ENCODE measurements at regions not wholly inside any gene's neighbourhood (a gene's known extent, or its start where the extent isn't known, plus 50 kb on each side); places are given as distances from the start of the nearest gene placed in this dataset.

DNA sequence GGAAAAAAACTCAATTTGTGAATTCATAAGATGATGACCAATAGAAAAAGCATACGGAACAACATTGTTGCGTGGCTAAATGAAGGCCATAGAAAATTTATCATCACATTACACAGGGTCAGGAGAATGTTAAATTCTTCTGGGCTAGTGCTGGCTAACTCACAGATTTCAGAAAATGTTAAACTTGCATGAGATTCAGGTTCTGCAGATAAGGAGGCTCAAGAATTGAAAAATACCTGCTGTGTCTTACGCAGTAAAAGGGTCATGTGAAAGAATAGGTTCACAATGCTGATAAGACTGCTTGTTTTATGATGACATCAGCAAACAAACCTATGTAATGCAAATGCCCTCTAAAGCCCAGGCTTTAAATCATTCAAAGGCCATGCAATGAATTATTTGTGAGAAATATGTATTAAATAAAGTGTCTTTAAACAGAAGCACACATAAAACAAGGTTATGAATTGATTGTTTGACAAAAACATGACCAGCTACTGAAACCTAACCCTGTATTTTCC, 378.8 kb downstream of the USP25 start:
- DNase-seq (ENCODE audit: low spot score): no peak
- TF ChIP-seq, protein P1, sequence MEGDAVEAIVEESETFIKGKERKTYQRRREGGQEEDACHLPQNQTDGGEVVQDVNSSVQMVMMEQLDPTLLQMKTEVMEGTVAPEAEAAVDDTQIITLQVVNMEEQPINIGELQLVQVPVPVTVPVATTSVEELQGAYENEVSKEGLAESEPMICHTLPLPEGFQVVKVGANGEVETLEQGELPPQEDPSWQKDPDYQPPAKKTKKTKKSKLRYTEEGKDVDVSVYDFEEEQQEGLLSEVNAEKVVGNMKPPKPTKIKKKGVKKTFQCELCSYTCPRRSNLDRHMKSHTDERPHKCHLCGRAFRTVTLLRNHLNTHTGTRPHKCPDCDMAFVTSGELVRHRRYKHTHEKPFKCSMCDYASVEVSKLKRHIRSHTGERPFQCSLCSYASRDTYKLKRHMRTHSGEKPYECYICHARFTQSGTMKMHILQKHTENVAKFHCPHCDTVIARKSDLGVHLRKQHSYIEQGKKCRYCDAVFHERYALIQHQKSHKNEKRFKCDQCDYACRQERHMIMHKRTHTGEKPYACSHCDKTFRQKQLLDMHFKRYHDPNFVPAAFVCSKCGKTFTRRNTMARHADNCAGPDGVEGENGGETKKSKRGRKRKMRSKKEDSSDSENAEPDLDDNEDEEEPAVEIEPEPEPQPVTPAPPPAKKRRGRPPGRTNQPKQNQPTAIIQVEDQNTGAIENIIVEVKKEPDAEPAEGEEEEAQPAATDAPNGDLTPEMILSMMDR (IDR thresholded peaks at IDR 0.05; ENCODE audit: extremely low read depth, missing control alignments): no peak

DNA sequence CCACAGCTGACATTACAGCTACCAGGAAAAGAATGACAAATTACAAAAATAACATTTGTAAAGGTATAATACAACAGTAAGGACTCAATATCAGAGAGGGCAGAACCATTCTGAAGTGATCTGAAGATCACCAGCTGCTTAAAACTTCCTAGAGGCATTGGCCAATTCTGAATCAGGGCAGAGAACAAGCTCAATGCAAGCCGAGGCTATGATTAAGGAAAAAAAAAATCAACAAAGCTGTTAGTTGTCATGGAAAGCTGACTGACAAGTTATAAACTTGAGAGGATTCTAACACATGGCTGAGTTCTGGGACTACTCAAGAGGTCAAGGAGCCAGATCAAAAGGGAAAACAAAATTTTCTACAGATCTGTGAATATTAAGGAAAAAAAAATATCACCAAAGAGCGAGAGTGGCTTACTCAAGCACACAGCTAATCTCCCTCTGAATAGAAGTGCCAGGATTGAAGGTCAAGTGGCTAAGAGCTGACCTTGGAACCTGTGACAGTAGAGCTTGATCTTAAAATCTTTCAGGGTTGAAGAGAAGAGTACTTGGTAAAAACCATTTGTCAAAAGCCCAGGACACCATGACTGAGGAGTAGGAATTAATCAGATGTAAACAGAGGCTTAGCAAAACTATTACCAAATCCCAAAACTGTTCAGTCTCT, 383.4 kb downstream of the USP25 start:
- DNase-seq (ENCODE audit: low spot score): no peak
- TF ChIP-seq, protein P1 (IDR thresholded peaks at IDR 0.05; ENCODE audit: extremely low read depth, missing control alignments): no peak

DNA sequence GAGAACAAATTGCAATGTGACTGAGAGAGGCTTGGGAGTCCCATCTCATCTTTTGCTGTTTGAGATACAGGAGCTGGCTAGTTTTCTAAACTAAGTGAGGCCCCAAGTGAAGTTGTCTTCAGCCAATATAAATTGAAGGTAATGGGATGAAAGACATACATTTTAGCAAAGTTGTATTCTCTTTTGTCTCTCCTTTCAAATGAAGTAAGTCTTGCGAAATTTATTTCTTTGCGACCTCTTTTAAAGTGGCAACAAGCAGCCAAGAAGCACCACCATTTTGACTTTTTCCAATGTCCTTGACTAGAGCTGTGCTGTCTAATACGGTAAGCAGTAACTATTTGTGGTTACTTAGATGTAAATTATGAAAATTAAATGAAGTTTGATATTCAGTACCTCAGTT, 385.7 kb downstream of the USP25 start:
- no peak for DNase-seq (ENCODE audit: low spot score)
- TF ChIP-seq, protein P1 (IDR thresholded peaks at IDR 0.05; ENCODE audit: extremely low read depth, missing control alignments): no peak

GRCh38 chr21:16116069-16116468, 386.3 kb downstream of the USP25 start:
- no peak for DNase-seq (ENCODE audit: low spot score)
- TF ChIP-seq, protein P1 (IDR thresholded peaks at IDR 0.05; ENCODE audit: extremely low read depth, missing control alignments): no peak

DNA sequence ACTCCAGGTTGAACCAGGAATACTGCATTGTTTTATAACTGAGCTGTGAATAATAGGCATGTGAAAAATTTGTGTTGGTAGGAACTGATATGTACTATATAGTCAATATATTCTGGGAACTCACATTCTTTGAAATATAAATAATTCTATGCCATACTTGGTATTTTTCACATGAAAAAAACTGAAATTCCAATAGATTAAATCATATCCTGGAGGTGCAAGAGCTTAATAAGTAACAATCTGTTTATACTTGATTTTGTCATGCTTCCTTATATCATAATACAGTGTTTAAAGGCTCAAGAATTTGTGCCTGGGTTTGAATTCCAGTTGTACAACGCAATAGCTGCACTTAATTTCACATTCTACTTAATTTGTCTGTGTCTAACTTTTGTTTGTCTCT, 387.0 kb downstream of the USP25 start:
- TF ChIP-seq, protein P1 (IDR thresholded peaks at IDR 0.05; ENCODE audit: extremely low read depth, missing control alignments): no peak
- DNase-seq (ENCODE audit: low spot score): no peak

DNA sequence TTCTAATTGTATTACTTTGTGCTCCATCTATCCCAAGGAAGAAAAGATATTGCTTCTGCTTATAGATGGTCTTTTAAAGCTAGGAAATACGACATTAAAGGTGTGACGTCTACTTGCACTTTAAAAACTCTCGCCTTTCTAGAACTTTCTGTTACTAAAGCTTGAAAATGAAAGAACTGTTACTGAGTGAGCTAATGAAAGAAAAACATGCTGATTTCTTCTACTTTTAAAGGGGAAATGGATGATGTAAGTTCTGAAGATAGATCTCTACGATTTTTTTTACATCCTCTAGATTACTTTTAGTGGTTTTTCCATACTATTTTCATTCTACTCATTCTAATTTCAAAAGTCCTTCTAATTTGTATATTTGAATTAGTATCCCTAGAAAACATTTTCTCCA, 387.5 kb downstream of the USP25 start:
- TF ChIP-seq, protein P1 (IDR thresholded peaks at IDR 0.05; ENCODE audit: extremely low read depth, missing control alignments): no peak
- no peak for DNase-seq (ENCODE audit: low spot score)

DNA sequence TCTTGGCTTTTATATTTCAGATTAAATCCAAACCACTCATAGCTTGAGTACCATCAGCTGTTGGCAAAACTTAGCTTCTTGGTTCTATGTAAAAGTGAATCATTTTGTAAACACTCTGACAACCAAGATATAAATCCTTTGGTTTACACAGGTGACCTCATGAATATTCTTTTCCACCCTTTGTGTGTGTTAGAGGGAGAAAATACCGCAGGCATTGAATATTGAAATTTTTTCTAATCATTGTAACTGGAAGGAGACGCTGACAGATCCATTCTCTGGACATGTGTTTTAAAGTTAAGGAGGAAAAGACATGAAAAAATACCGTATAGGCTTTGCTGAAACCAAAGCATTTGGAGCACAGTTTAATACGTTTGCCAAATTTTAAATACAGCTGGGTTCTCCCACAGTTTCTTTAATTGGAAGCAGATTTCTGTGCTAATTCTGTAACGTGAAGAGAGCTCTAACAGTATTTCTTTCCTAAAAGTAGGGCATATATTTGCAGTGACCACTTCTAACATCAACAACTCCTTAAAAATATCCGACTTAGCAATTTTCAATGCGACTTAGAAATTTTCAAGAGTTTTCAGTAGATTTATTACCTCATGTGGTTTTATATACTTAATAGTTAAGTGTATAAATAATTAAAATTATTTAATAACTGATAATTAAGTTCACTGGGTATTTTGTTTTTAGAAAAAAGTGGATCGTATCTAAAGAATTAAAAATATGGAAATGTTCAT, 388.2 kb downstream of the USP25 start:
- TF ChIP-seq, protein P1 (IDR thresholded peaks at IDR 0.05; ENCODE audit: extremely low read depth, missing control alignments): no peak
- DNase-seq (ENCODE audit: low spot score): no peak

All from GM20000 (cell line).